ENCODE measurements at regions not wholly inside any gene's neighbourhood (a gene's known extent, or its start where the extent isn't known, plus 50 kb on each side); places are given as distances from the start of the nearest gene placed in this dataset.

DNA sequence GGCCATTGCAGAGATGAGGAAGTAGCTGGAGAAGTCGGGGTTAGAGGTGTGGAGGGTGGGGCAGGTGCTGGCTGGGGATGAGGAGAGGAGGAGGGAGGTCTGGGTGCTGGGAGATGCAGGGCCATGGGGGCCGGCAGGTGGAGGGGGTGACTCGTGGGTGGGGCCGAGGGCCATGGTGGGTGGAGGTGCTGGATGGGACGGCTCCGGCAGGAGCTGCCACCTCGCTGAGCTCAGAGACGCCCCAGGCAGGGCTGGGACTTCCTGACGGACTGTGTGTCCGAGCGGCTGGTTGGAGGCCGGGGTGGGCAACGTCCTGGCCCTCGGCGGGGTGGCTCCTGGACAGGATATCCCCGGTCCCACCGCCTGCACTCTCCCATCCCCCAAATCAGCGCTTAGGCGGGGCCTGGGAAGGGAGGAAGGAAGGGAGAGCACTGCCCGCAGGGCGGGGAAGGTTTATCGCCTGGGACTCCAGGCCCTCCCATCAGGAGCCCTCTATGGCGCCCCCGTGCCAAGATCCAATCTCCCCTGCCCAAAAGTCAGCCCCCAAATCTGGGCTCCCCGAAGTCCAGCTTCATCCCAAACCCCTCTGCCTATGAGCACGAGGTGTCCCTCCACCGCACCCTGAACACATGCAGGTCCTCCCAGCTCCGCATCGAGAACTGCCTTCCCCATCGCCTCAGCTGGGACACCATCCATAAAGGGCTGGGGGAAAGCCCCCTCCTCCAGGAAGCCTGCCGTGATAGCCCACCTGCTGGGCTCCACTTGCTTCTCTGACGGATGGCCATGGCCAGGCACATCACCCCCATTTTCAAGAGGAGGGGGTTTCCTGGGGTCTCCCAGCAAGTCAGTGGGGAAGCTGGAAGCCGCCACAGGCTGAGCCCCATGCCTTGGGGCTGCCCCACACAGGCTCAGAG lies 58.3 kb upstream of the NOTCH1 start:
- no peak for TF ChIP-seq EZH2 (IDR thresholded peaks at IDR 0.05; ENCODE audit: borderline replicate concordance, low read length)
- TF ChIP-seq CTCF (conservative IDR thresholded peaks at IDR 0.05 in 1 of 2, IDR thresholded peaks at IDR 0.05 in 1 of 2; ENCODE audit: extremely low read depth in 1 of 2, insufficient read depth in 1 of 2, low read depth in 1 of 2, low read length in 2 of 2), result no peak
